Liver (tissue), 8 donors: ENCODE measurements at regions not wholly inside any gene's neighbourhood (a gene's known extent, or its start where the extent isn't known, plus 50 kb on each side); places are given as distances from the start of the nearest gene placed in this dataset.

Source experiments
- DNase-seq: peaks from one replicate; pipeline ENCODE4 v3.0.0-alpha.2; 2017; ENCODE audit warnings: low spot score
- H3K27ac ChIP-seq, 2 donors: one replicate each; pipeline ENCODE4 v1.7.0; 2013; ENCODE audit warnings: inconsistent platforms in 2 of 2, low read length in 2 of 2, control low read depth in 1 of 2, low read depth in 1 of 2, mild to moderate bottlenecking in 1 of 2
- H3K27me3 ChIP-seq, 4 donors: one replicate each; pipeline versions ENCODE4 v1.6.1 to v1.7.0; 2013; ENCODE audit warnings: low read length in 3 of 4, inconsistent platforms in 1 of 4, mild to moderate bottlenecking in 1 of 4, moderate library complexity in 1 of 4; ENCODE audit not compliant: control insufficient read depth in 4 of 4, insufficient read depth in 4 of 4
- H3K36me3 ChIP-seq, 4 donors: one replicate each; pipeline versions ENCODE4 v1.6.1 to v1.7.0; 2013; ENCODE audit warnings: low read length in 3 of 4, mild to moderate bottlenecking in 3 of 4, low read depth in 1 of 4, moderate library complexity in 1 of 4; ENCODE audit not compliant: control insufficient read depth in 4 of 4, insufficient read depth in 3 of 4
- H3K4me1 ChIP-seq, 4 donors: one replicate each; pipeline versions ENCODE4 v1.6.1 to v1.7.0; 2013; ENCODE audit warnings: low read length in 3 of 4, mild to moderate bottlenecking in 3 of 4, moderate library complexity in 1 of 4; ENCODE audit not compliant: control insufficient read depth in 4 of 4, insufficient read depth in 4 of 4
- H3K4me3 ChIP-seq, 3 donors: one replicate each; pipeline versions ENCODE4 v1.6.1 to v1.7.0; 2013; ENCODE audit warnings: low read length in 3 of 3, control low read depth in 1 of 3, low read depth in 1 of 3, mild to moderate bottlenecking in 1 of 3
- H3K9ac ChIP-seq, 2 donors: one replicate each; pipeline ENCODE4 v1.7.0; 2013; ENCODE audit warnings: low read length in 2 of 2, mild to moderate bottlenecking in 2 of 2, moderate library complexity in 2 of 2, control low read depth in 1 of 2, low read depth in 1 of 2
- H3K9me3 ChIP-seq, 4 donors: one replicate each; pipeline versions ENCODE4 v1.6.1 to v1.7.0; 2013; ENCODE audit warnings: low read length in 3 of 4; ENCODE audit not compliant: control insufficient read depth in 4 of 4
- EGR1 ChIP-seq, 2 donors: IDR thresholded peaks; 2 replicates each; pipeline ENCODE4 v1.6.1; 2016 to 2018; ENCODE audit warnings: antibody characterized with exemption in 2 of 2, low read depth in 2 of 2
- FOXA1 ChIP-seq: IDR thresholded peaks from 2 replicates; pipeline ENCODE4 v1.6.1; 2016; ENCODE audit warnings: antibody characterized with exemption
- FOXA2 ChIP-seq: IDR thresholded peaks from 2 replicates; pipeline ENCODE4 v1.6.1; 2016; ENCODE audit warnings: antibody characterized with exemption
- HNF4A ChIP-seq, 2 donors: conservative IDR thresholded peaks; 2 replicates each; pipeline ENCODE4 v1.6.1; 2016; ENCODE audit warnings: antibody characterized with exemption in 2 of 2, mild to moderate bottlenecking in 2 of 2
- HNF4G ChIP-seq: IDR thresholded peaks from 2 replicates; pipeline ENCODE4 v1.6.1; 2016; ENCODE audit warnings: antibody characterized with exemption
- JUND ChIP-seq, 2 donors: IDR thresholded peaks; 2 replicates each; pipeline ENCODE4 v1.6.1; 2016; ENCODE audit warnings: antibody characterized with exemption in 2 of 2
- NR2F2 ChIP-seq: IDR thresholded peaks from 2 replicates; pipeline ENCODE4 v1.6.1; 2016; ENCODE audit warnings: antibody characterized with exemption
- RAD21 ChIP-seq, 2 donors: IDR thresholded peaks; 2 replicates each; pipeline ENCODE4 v1.6.1; 2016; ENCODE audit warnings: antibody characterized with exemption in 2 of 2, mild to moderate bottlenecking in 2 of 2
- RXRA ChIP-seq, 2 donors: IDR thresholded peaks; 2 replicates each; pipeline ENCODE4 v1.6.1; 2017 to 2018; ENCODE audit warnings: antibody characterized with exemption in 2 of 2, mild to moderate bottlenecking in 1 of 2
- TAF1 ChIP-seq: conservative IDR thresholded peaks from 2 replicates; pipeline ENCODE4 v1.6.1; 2016; ENCODE audit warnings: antibody characterized with exemption, mild to moderate bottlenecking
- WGBS: extraction: QIAGEN DNeasy Blood & Tissue Kit; methylation state at CpG from one replicate; pipeline ENCODE4 v1.1.7; 2013; 5-methylcytosine and 5-hydroxymethylcytosine counted together
- TF ChIP-seq, protein P1 (sequence below): IDR thresholded peaks from 2 replicates; pipeline ENCODE4 v1.6.1; 2016; ENCODE audit warnings: antibody characterized with exemption
- TF ChIP-seq, protein P2 (sequence below): fragments of 150-350 bp; IDR thresholded peaks from 2 replicates; pipeline ENCODE4 v1.5.1; 2017; ENCODE audit warnings: improper control_type of control experiment, low read depth, low read length; ENCODE audit not compliant: missing input control
- TF ChIP-seq, protein P3 (sequence below): IDR thresholded peaks from 2 replicates; pipeline ENCODE4 v1.6.1; 2016; ENCODE audit warnings: antibody characterized with exemption
- TF ChIP-seq, protein P4 (sequence below): IDR thresholded peaks from 2 replicates; pipeline ENCODE4 v1.6.1; 2016; ENCODE audit warnings: antibody characterized with exemption
- TF ChIP-seq, protein P5 (sequence below): IDR thresholded peaks from 2 replicates; pipeline ENCODE4 v1.6.1; 2016; ENCODE audit warnings: antibody characterized with exemption, mild to moderate bottlenecking
- donor health status: healthy.
- donor health status: healthy.
- donor health status: healthy.
- donor health status: healthy.
- donor health status: healthy.

DNA sequence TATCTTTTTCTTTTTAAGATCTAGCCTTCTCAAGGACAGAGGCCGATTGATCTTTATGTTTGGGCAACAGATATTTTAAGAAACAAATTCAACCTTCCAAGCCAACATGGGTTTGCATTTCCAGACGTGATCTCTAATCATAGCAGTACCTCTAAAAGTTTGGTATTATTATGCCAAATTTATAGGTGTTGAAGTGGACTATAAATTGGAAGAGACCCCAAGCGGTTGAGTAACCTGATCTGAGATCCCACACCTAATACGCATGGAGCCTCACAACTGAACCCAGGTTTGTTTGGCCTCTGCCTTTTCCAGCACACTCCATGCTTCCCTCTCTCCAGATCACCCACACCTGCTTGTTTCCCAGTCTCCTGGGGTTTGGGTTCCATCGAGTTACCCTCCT is 116.5 kb downstream of the DDX1 start:
- H3K27ac ChIP-seq = no peak overlapping the region
- no peaks in the 10 kb centered on the region for H3K36me3 ChIP-seq
- H3K4me1 ChIP-seq = no peaks in the 10 kb centered on the region
- H3K9me3 ChIP-seq = no peaks in the 10 kb centered on the region
- no peak overlapping the region for H3K4me3 ChIP-seq
- H3K27me3 ChIP-seq = no peaks in the 10 kb centered on the region
- H3K9ac ChIP-seq = no peak overlapping the region
- no peak for TF ChIP-seq JUND (IDR thresholded peaks at IDR 0.05)
- TF ChIP-seq FOXA2 = no peak
- TF ChIP-seq RAD21 (IDR thresholded peaks at IDR 0.05) = no peak
- TF ChIP-seq, protein P1, sequence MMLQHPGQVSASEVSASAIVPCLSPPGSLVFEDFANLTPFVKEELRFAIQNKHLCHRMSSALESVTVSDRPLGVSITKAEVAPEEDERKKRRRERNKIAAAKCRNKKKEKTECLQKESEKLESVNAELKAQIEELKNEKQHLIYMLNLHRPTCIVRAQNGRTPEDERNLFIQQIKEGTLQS = no peak
- TF ChIP-seq, protein P2, sequence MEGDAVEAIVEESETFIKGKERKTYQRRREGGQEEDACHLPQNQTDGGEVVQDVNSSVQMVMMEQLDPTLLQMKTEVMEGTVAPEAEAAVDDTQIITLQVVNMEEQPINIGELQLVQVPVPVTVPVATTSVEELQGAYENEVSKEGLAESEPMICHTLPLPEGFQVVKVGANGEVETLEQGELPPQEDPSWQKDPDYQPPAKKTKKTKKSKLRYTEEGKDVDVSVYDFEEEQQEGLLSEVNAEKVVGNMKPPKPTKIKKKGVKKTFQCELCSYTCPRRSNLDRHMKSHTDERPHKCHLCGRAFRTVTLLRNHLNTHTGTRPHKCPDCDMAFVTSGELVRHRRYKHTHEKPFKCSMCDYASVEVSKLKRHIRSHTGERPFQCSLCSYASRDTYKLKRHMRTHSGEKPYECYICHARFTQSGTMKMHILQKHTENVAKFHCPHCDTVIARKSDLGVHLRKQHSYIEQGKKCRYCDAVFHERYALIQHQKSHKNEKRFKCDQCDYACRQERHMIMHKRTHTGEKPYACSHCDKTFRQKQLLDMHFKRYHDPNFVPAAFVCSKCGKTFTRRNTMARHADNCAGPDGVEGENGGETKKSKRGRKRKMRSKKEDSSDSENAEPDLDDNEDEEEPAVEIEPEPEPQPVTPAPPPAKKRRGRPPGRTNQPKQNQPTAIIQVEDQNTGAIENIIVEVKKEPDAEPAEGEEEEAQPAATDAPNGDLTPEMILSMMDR = no peak
- TF ChIP-seq, protein P3, sequence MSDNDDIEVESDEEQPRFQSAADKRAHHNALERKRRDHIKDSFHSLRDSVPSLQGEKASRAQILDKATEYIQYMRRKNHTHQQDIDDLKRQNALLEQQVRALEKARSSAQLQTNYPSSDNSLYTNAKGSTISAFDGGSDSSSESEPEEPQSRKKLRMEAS = no peak
- no peak for TF ChIP-seq HNF4G
- no peak for TF ChIP-seq FOXA1
- TF ChIP-seq EGR1 (IDR thresholded peaks at IDR 0.05; ENCODE audit: low read depth in 2 of 2) = no peak
- no peak for TF ChIP-seq NR2F2
- TF ChIP-seq, protein P4, sequence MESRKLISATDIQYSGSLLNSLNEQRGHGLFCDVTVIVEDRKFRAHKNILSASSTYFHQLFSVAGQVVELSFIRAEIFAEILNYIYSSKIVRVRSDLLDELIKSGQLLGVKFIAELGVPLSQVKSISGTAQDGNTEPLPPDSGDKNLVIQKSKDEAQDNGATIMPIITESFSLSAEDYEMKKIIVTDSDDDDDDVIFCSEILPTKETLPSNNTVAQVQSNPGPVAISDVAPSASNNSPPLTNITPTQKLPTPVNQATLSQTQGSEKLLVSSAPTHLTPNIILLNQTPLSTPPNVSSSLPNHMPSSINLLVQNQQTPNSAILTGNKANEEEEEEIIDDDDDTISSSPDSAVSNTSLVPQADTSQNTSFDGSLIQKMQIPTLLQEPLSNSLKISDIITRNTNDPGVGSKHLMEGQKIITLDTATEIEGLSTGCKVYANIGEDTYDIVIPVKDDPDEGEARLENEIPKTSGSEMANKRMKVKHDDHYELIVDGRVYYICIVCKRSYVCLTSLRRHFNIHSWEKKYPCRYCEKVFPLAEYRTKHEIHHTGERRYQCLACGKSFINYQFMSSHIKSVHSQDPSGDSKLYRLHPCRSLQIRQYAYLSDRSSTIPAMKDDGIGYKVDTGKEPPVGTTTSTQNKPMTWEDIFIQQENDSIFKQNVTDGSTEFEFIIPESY = no peak
- TF ChIP-seq, protein P5, sequence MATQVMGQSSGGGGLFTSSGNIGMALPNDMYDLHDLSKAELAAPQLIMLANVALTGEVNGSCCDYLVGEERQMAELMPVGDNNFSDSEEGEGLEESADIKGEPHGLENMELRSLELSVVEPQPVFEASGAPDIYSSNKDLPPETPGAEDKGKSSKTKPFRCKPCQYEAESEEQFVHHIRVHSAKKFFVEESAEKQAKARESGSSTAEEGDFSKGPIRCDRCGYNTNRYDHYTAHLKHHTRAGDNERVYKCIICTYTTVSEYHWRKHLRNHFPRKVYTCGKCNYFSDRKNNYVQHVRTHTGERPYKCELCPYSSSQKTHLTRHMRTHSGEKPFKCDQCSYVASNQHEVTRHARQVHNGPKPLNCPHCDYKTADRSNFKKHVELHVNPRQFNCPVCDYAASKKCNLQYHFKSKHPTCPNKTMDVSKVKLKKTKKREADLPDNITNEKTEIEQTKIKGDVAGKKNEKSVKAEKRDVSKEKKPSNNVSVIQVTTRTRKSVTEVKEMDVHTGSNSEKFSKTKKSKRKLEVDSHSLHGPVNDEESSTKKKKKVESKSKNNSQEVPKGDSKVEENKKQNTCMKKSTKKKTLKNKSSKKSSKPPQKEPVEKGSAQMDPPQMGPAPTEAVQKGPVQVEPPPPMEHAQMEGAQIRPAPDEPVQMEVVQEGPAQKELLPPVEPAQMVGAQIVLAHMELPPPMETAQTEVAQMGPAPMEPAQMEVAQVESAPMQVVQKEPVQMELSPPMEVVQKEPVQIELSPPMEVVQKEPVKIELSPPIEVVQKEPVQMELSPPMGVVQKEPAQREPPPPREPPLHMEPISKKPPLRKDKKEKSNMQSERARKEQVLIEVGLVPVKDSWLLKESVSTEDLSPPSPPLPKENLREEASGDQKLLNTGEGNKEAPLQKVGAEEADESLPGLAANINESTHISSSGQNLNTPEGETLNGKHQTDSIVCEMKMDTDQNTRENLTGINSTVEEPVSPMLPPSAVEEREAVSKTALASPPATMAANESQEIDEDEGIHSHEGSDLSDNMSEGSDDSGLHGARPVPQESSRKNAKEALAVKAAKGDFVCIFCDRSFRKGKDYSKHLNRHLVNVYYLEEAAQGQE = no peak
- no peak for TF ChIP-seq RXRA (IDR thresholded peaks at IDR 0.05)
- TF ChIP-seq HNF4A (conservative IDR thresholded peaks at IDR 0.05) = no peak
- no peak for TF ChIP-seq TAF1
- WGBS = 92% methylated on average over 5 of the region's 5 CpGs
- DNase-seq = no peak
